ENCODE measurements at regions not wholly inside any gene's neighbourhood (a gene's known extent, or its start where the extent isn't known, plus 50 kb on each side); places are given as distances from the start of the nearest gene placed in this dataset.

DNA sequence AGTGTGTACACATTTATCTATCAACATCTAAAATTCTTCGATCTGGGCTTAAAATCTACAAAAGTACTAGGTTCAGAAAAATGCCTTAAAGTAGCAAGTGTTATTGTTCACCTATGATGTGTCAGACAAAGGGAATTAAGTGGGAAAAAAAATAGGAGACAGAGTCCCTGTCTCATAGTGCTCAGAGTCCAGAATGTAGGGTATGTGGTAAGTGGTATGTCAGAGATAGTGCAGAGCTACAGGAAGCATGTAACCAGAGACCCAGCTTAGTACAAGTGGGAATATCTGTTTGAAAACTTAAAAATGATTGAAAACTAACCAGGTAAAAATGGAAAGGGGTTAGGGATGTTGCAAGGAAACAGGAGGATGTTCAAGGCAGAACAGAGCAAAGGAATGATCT, 482.8 kb downstream of the ELAVL2 start:
- H3K27ac ChIP-seq = no peak overlapping the region
- no peaks in the 10 kb centered on the region for H3K36me3 ChIP-seq (ENCODE audit: low read depth)
- H3K9me3 ChIP-seq (ENCODE audit: low read depth) = no peaks in the 10 kb centered on the region
- H3K4me3 ChIP-seq = no peak overlapping the region
- no peaks in the 10 kb centered on the region for H4K20me1 ChIP-seq (ENCODE audit: insufficient read depth)
- H3K9me2 ChIP-seq (ENCODE audit: insufficient read depth) = no peaks in the 10 kb centered on the region
- no peak for DNase-seq
- H2AFZ ChIP-seq = no peak overlapping the region
- no peaks in the 10 kb centered on the region for H3F3A ChIP-seq (ENCODE audit: insufficient read depth)
- H3K27me3 ChIP-seq (replicated peaks; ENCODE audit: insufficient read depth) = no peaks in the 10 kb centered on the region
- no peaks in the 10 kb centered on the region for H3K79me2 ChIP-seq (ENCODE audit: insufficient read depth)
- in situ Hi-C loops (cut with MboI) = no loop called here
- 30 to 40% methylated on average over 1 of the region's 1 CpG for WGBS, 2 experiments (ENCODE audit: low coverage in 1 of 2, low lambda C conversion rate in 2 of 2, missing lambda C conversion rate in 2 of 2)
- H3K4me1 ChIP-seq (ENCODE audit: insufficient read depth) = no peaks in the 10 kb centered on the region
- no peak overlapping the region for H3K4me2 ChIP-seq (ENCODE audit: unreplicated experiment)
- TF ChIP-seq EZH2phosphoT487 (IDR thresholded peaks at IDR 0.05; ENCODE audit: insufficient read depth, low read depth) (no peak), EZH2 (IDR thresholded peaks at IDR 0.05; ENCODE audit: insufficient read depth, poor library complexity, severe bottlenecking) (no peak)
- no peak overlapping the region for H3K9ac ChIP-seq

DNA sequence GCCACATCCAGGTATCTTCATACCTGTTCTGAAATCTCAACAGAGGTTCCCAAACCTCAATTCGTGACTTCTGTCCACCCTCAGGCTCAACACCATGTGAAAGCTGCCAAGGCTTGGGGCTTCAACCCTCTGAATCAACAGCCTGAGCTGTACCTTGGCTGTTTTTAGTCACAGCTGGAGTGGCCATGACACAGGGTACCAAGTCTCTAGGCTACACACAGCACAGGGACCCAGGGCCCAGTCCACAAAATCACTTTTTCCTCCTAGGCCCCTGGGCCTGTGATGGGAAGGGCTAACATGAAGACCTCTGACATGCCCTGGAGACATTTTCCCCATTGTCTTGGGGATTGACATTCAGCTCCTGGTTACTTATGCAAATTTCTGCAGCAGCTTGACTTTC, 464.9 kb downstream of the ELAVL2 start:
- Histone ChIP-seq H3K36me3 (ENCODE audit: low read depth) (no peaks in the 10 kb centered on the region), H3K4me3 (no peak overlapping the region), H3K9me3 (ENCODE audit: low read depth) (no peaks in the 10 kb centered on the region), H4K20me1 (ENCODE audit: insufficient read depth) (no peaks in the 10 kb centered on the region), H3K9ac (no peak overlapping the region), H3K27ac (no peak overlapping the region), H3F3A (ENCODE audit: insufficient read depth) (no peaks in the 10 kb centered on the region), H2AFZ (no peak overlapping the region), H3K4me2 (ENCODE audit: unreplicated experiment) (no peak overlapping the region), H3K4me1 (ENCODE audit: insufficient read depth) (no peaks in the 10 kb centered on the region), H3K79me2 (ENCODE audit: insufficient read depth) (no peaks in the 10 kb centered on the region), H3K27me3 (replicated peaks; ENCODE audit: insufficient read depth) (no peaks in the 10 kb centered on the region), H3K9me2 (ENCODE audit: insufficient read depth) (no peaks in the 10 kb centered on the region)
- in situ Hi-C loops (cut with MboI) = no loop called here
- WGBS, 2 experiments (ENCODE audit: low coverage in 1 of 2, low lambda C conversion rate in 2 of 2, missing lambda C conversion rate in 2 of 2) = 10 to 24% methylated on average over 1 of the region's 1 CpG
- TF ChIP-seq EZH2phosphoT487 (IDR thresholded peaks at IDR 0.05; ENCODE audit: insufficient read depth, low read depth) (no peak), EZH2 (IDR thresholded peaks at IDR 0.05; ENCODE audit: insufficient read depth, poor library complexity, severe bottlenecking) (no peak)
- no peak for DNase-seq

DNA sequence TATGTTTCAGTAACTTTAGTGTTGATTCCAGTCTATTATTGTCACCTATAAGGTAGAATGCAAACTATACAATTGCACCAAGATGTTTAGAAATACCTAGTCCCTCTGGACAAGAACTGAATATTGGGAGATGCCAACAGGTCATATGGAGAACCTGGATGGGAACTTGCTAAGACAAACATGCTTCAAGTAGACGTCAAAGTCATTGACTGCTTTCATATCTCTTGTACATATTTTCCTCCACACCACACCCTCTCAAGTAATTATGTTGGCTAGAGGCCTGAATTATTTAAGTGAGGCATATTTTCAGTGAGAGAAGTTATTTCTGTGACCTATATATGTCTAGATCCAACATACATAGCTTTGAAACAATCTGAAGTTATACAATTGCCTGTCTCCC, 453.3 kb downstream of the ELAVL2 start:
- H3K4me3 ChIP-seq = no peak overlapping the region
- H3K27ac ChIP-seq = no peak overlapping the region
- no peaks in the 10 kb centered on the region for H4K20me1 ChIP-seq (ENCODE audit: insufficient read depth)
- H2AFZ ChIP-seq = no peak overlapping the region
- H3K9ac ChIP-seq = no peak overlapping the region
- in situ Hi-C loops (cut with MboI) = no loop called here
- no peaks in the 10 kb centered on the region for H3K27me3 ChIP-seq (replicated peaks; ENCODE audit: insufficient read depth)
- H3K79me2 ChIP-seq (ENCODE audit: insufficient read depth) = no peaks in the 10 kb centered on the region
- no peaks in the 10 kb centered on the region for H3K9me2 ChIP-seq (ENCODE audit: insufficient read depth)
- H3K4me2 ChIP-seq (ENCODE audit: unreplicated experiment) = no peak overlapping the region
- no peaks in the 10 kb centered on the region for H3K9me3 ChIP-seq (ENCODE audit: low read depth)
- peaks cover 17% of the 10 kb centered on the region; the same call in 1 of the 2 replicates for H3F3A ChIP-seq (ENCODE audit: insufficient read depth)
- WGBS, 2 experiments (ENCODE audit: low coverage in 1 of 2, low lambda C conversion rate in 2 of 2, missing lambda C conversion rate in 2 of 2) = 6 to 28% methylated on average over 1 of the region's 1 CpG
- H3K4me1 ChIP-seq (ENCODE audit: insufficient read depth) = peaks cover 14% of the 10 kb centered on the region
- no peak for DNase-seq
- no peaks in the 10 kb centered on the region for H3K36me3 ChIP-seq (ENCODE audit: low read depth)
- no peak for TF ChIP-seq EZH2phosphoT487 (IDR thresholded peaks at IDR 0.05; ENCODE audit: insufficient read depth, low read depth)
- TF ChIP-seq EZH2 (IDR thresholded peaks at IDR 0.05; ENCODE audit: insufficient read depth, poor library complexity, severe bottlenecking) = no peak

DNA sequence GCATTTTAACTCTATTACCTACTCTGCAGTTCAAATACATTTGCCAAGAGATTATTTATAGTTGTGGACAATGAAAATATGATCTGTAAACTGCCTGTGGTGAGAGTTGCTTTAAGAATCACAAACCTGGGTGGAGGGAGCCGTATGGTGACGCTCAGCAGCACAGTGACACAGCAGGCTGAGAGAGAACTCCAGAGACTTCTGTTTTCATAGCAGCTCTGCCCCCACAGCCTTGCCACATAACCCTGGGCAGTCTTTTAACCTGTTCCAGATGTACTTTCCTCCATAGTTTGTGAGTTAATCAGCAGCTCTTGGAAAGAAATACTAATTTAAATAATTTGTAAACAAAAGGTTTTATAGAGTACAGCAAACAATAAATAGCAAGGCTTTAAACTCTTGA, 450.5 kb downstream of the ELAVL2 start:
- peaks cover 22% of the 10 kb centered on the region; the same call in 1 of the 2 replicates for H3F3A ChIP-seq (ENCODE audit: insufficient read depth)
- H3K4me2 ChIP-seq (ENCODE audit: unreplicated experiment) = no peak overlapping the region

DNA sequence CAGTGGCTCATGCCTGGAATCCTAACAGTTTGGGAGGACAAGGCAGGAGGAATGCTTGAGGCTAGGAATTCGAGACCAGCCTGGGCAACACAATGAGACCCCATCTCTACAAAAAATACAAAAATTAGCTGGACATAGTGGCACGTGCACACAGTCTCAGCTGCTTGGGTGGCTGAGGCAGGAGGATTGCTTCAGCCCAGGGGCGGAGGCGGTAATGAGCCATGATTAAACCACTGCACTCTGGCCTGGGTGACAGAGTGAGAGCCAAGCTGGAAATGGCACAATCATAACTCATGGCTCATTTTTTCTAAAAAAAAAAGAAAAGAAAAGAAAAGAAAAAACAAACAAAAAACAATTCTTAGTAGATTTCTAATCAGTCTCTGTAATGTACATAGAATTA, 446.2 kb downstream of the ELAVL2 start:
- Histone ChIP-seq H3F3A (ENCODE audit: insufficient read depth) (peaks cover 14% of the 10 kb centered on the region; the same call in 1 of the 2 replicates), H3K4me1 (ENCODE audit: insufficient read depth) (peaks cover 27% of the 10 kb centered on the region), H3K9ac (no peak overlapping the region), H4K20me1 (ENCODE audit: insufficient read depth) (no peaks in the 10 kb centered on the region), H3K4me3 (no peak overlapping the region), H3K79me2 (ENCODE audit: insufficient read depth) (no peaks in the 10 kb centered on the region), H3K36me3 (ENCODE audit: low read depth) (no peaks in the 10 kb centered on the region), H3K4me2 (ENCODE audit: unreplicated experiment) (no peak overlapping the region), H3K27me3 (replicated peaks; ENCODE audit: insufficient read depth) (no peaks in the 10 kb centered on the region), H3K9me3 (ENCODE audit: low read depth) (no peaks in the 10 kb centered on the region), H2AFZ (no peak overlapping the region), H3K9me2 (ENCODE audit: insufficient read depth) (no peaks in the 10 kb centered on the region), H3K27ac (peak overlapping the region; percentile 53; the same call in 1 of the 2 replicates)
- WGBS, 2 experiments (ENCODE audit: low coverage in 1 of 2, low lambda C conversion rate in 2 of 2, missing lambda C conversion rate in 2 of 2) = 7 to 8% methylated on average over 4 of the region's 4 CpGs
- DNase-seq = peak; percentile 62
- TF ChIP-seq EZH2phosphoT487 (IDR thresholded peaks at IDR 0.05; ENCODE audit: insufficient read depth, low read depth) (no peak), EZH2 (IDR thresholded peaks at IDR 0.05; ENCODE audit: insufficient read depth, poor library complexity, severe bottlenecking) (no peak)
- in situ Hi-C loops (cut with MboI) = no loop called here

More for the DNA sequence above, 450.5 kb downstream of the ELAVL2 start:
- Histone ChIP-seq H3K79me2 (ENCODE audit: insufficient read depth) (no peaks in the 10 kb centered on the region), H3K36me3 (ENCODE audit: low read depth) (no peaks in the 10 kb centered on the region), H3K9me3 (ENCODE audit: low read depth) (no peaks in the 10 kb centered on the region), H4K20me1 (ENCODE audit: insufficient read depth) (no peaks in the 10 kb centered on the region), H3K27me3 (replicated peaks; ENCODE audit: insufficient read depth) (no peaks in the 10 kb centered on the region), H3K9ac (peak overlapping the region; percentile 70), H2AFZ (peak overlapping the region; percentile 51; the same call in 1 of the 2 replicates), H3K4me3 (no peak overlapping the region), H3K9me2 (ENCODE audit: insufficient read depth) (no peaks in the 10 kb centered on the region), H3K4me1 (ENCODE audit: insufficient read depth) (peaks cover 28% of the 10 kb centered on the region), H3K27ac (peak overlapping the region; percentile 96)
- WGBS, 2 experiments (ENCODE audit: low coverage in 1 of 2, low lambda C conversion rate in 2 of 2, missing lambda C conversion rate in 2 of 2) = 0 to 4% methylated on average over 2 of the region's 2 CpGs
- DNase-seq = peak; percentile 83
- in situ Hi-C loops (cut with MboI) = no loop called here
- TF ChIP-seq EZH2phosphoT487 (IDR thresholded peaks at IDR 0.05; ENCODE audit: insufficient read depth, low read depth) = no peak
- TF ChIP-seq EZH2 (IDR thresholded peaks at IDR 0.05; ENCODE audit: insufficient read depth, poor library complexity, severe bottlenecking) = no peak
